IPS-20b (cell line): ENCODE measurements at regions not wholly inside any gene's neighbourhood (a gene's known extent, or its start where the extent isn't known, plus 50 kb on each side); places are given as distances from the start of the nearest gene placed in this dataset.

ENCODE experiments used
- H3K27ac ChIP-seq: one replicate; pipeline ENCODE4 v1.5.1; 2013; ENCODE audit warnings: low read length
- H3K27me3 ChIP-seq: 2 replicates; pipeline ENCODE4 v1.6.1; 2013; ENCODE audit warnings: mild to moderate bottlenecking, low read length, inconsistent platforms; ENCODE audit not compliant: insufficient read depth
- H3K36me3 ChIP-seq: 2 replicates; pipeline ENCODE4 v1.6.1; 2013; ENCODE audit warnings: low read depth, mild to moderate bottlenecking, inconsistent platforms, low read length, moderate library complexity; ENCODE audit not compliant: insufficient read depth
- H3K4me1 ChIP-seq: 2 replicates; pipeline ENCODE4 v1.6.1; 2013; ENCODE audit warnings: mild to moderate bottlenecking, control low read depth, inconsistent platforms, low read length, moderate library complexity; ENCODE audit not compliant: insufficient read depth
- H3K4me3 ChIP-seq: 2 replicates; pipeline ENCODE4 v1.5.1; 2013; ENCODE audit warnings: mild to moderate bottlenecking, low read length, inconsistent platforms
- H3K9ac ChIP-seq: 2 replicates; pipeline ENCODE4 v1.6.1; 2013; ENCODE audit warnings: low read depth, mild to moderate bottlenecking, inconsistent platforms, low read length, moderate library complexity
- H3K9me3 ChIP-seq: 2 replicates; pipeline ENCODE4 v1.6.1; 2013; ENCODE audit warnings: mild to moderate bottlenecking, low read depth, low read length, inconsistent platforms; ENCODE audit not compliant: insufficient read depth

DNA sequence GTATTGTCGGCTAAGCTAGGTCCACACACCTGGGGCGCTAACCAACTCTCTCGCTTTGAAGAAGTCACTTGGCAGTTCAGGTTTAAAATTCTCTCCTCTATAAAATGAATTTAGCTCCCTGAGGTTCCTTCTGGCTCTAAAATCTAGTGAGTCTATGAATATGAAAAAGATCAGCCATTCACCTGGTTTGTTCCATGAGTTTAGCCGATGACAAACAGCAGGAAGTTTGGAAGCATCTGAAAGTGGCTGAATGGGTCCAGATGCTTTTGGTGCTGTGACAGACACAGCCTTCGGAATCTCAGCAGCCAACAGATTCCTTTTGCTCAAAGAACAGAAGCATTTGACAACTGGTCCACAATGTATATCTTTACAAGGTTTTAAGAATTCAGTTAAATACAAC, 73.4 kb upstream of the FOXN3 start:
- Histone ChIP-seq H3K27me3 (no peaks in the 10 kb centered on the region), H3K9ac (no peak overlapping the region), H3K36me3 (no peaks in the 10 kb centered on the region), H3K9me3 (no peaks in the 10 kb centered on the region), H3K27ac (no peak overlapping the region), H3K4me1 (peaks cover 17% of the 10 kb centered on the region; the same call in 1 of the 2 replicates), H3K4me3 (no peak overlapping the region)

DNA sequence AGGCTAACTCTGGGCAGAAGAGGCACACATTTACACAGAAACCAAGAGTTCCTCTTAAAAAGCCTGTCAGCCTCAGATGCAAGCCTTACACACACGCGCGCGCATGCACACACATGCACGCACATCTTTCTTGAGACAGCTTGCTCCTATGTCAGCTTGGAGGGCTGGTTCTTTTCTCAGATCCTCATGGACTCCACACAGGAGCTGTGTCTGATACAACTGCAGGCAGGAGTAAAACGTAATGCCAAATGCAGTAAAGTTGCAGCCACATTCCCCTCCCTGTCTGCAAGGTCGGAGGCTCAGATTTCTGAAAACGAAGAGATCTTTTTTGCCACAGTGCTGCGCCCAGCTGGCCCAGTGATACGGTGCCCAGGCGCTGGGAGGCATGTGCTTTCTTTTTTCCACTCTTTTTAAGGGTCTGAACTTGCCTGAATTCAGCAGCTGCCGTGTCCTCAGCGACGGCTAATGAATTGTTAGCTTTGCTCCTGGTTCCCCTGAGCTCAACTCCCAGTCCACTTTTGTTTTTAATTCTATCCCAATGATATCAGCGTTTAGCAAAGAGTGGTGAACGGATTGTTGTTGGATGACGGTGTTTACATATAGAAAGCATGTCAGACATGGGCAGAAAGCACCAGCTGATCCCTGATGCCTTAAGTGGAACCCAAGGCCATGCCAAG, 72.9 kb upstream of the FOXN3 start:
- H3K27ac ChIP-seq, result no peak overlapping the region
- no peak overlapping the region for H3K4me3 ChIP-seq
- H3K9me3 ChIP-seq, result no peaks in the 10 kb centered on the region
- no peaks in the 10 kb centered on the region for H3K27me3 ChIP-seq
- H3K36me3 ChIP-seq, result no peaks in the 10 kb centered on the region
- H3K9ac ChIP-seq, result no peak overlapping the region
- H3K4me1 ChIP-seq, result peaks cover 17% of the 10 kb centered on the region; the same call in 1 of the 2 replicates

GRCh38 chr14:89486961-89487360, 69.9 kb upstream of the FOXN3 start:
- H3K9me3 ChIP-seq, result no peaks in the 10 kb centered on the region

DNA sequence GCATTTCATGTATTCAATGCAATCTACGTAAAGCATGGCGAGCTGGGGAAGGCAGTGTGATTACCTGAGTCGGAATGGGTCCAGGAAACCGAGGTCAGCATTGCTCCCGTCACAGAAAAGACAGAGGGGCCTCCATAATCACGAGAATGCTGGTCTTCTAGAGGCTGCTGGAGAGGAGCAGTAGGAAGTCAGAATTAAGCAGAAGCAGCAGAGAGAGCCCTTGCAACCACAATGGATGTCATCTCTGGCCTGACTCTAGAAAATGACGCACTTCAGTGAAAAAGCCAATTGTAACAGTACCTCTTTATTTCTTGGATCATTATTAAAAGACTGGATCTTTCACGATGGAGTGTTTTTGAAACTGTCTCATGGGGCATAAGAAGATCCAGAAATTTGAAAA, 69.5 kb upstream of the FOXN3 start:
- H3K36me3 ChIP-seq, result no peaks in the 10 kb centered on the region
- H3K4me1 ChIP-seq, result peaks cover 6% of the 10 kb centered on the region; the same call in 1 of the 2 replicates
- no peak overlapping the region for H3K27ac ChIP-seq
- no peaks in the 10 kb centered on the region for H3K27me3 ChIP-seq
- H3K9ac ChIP-seq, result no peak overlapping the region
- H3K9me3 ChIP-seq, result no peaks in the 10 kb centered on the region
- no peak overlapping the region for H3K4me3 ChIP-seq

More at GRCh38 chr14:89486961-89487360, 69.9 kb upstream of the FOXN3 start:
- Histone ChIP-seq H3K9ac (no peak overlapping the region), H3K36me3 (no peaks in the 10 kb centered on the region), H3K4me1 (peaks cover 7% of the 10 kb centered on the region; the same call in 1 of the 2 replicates), H3K27me3 (no peaks in the 10 kb centered on the region), H3K27ac (no peak overlapping the region), H3K4me3 (no peak overlapping the region)

GRCh38 chr14:89485264-89485663, 68.2 kb upstream of the FOXN3 start:
- Histone ChIP-seq H3K36me3 (no peaks in the 10 kb centered on the region), H3K9me3 (no peaks in the 10 kb centered on the region), H3K27me3 (no peaks in the 10 kb centered on the region), H3K9ac (no peak overlapping the region), H3K4me1 (no peaks in the 10 kb centered on the region; the same call in 1 of the 2 replicates), H3K27ac (no peak overlapping the region), H3K4me3 (no peak overlapping the region)

DNA sequence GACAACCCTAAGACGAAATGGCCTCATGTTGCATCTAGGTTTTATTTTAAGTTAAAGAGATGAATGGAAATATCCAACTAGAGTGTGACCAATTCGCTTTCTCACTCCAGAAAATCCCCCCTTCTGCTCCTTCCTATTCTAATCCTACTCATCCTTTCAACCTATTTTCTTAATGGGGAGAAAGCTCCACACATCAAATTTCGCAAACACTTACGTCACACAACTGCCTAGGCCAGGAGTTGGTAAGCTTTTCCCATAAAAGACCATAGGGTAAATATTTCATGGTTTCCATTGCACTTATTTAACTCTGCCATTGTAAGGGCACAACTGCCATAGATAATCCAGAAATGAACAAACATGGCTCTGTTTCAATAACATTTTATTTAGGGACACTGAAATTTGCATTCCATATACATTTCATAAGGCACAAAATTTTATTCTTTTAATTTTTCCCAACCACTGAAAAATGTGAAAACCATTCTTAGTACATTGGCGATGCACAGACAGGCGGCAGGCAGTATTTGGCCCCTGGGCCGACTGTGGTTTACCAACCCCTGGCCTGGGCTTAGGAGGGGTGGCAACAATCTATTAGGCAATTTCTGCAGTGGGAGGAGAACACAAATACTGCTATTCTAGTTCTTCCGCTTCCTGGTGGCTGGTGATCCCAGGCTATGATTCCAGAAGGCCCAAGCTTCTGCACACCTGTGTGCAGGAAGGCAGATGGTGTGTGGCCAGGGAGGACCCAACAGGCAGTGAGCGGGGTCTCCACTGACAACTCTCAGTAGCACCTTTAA, 67.2 kb upstream of the FOXN3 start:
- no peaks in the 10 kb centered on the region for H3K36me3 ChIP-seq
- H3K4me3 ChIP-seq, result no peak overlapping the region
- H3K9me3 ChIP-seq, result no peaks in the 10 kb centered on the region
- H3K4me1 ChIP-seq, result no peaks in the 10 kb centered on the region
- H3K9ac ChIP-seq, result no peak overlapping the region
- no peaks in the 10 kb centered on the region for H3K27me3 ChIP-seq
- H3K27ac ChIP-seq, result no peak overlapping the region

- Histone ChIP-seq H3K36me3 (no peaks in the 10 kb centered on the region), H3K27me3 (no peaks in the 10 kb centered on the region), H3K9ac (no peak overlapping the region), H3K4me1 (no peaks in the 10 kb centered on the region), H3K27ac (no peak overlapping the region), H3K9me3 (no peaks in the 10 kb centered on the region), H3K4me3 (no peak overlapping the region)
These were observed 64.2 kb upstream of the FOXN3 start for GRCh38 chr14:89481196-89481595.

DNA sequence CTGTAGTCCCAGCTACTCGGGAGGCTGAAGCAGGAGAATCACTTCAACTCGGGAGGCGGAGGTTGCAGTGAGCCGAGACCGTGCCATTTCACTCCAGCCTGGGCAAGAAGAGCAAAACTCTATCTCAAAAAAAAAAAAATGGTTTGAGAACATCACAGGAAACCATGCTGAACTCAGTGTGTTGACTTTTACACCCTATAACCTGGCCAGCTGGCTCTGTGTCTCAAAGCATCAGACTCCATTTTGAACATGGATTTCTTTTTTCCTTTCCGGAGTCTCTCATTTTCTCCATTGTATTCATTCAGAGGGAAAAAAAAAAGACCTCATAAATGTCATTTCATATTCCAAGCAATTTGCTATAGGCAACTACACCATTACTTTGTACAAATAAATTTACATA, 63.2 kb upstream of the FOXN3 start:
- H3K9ac ChIP-seq, result no peak overlapping the region
- H3K9me3 ChIP-seq, result no peaks in the 10 kb centered on the region
- no peaks in the 10 kb centered on the region for H3K36me3 ChIP-seq
- no peaks in the 10 kb centered on the region for H3K27me3 ChIP-seq
- H3K4me3 ChIP-seq, result no peak overlapping the region
- no peaks in the 10 kb centered on the region for H3K4me1 ChIP-seq
- no peak overlapping the region for H3K27ac ChIP-seq

DNA sequence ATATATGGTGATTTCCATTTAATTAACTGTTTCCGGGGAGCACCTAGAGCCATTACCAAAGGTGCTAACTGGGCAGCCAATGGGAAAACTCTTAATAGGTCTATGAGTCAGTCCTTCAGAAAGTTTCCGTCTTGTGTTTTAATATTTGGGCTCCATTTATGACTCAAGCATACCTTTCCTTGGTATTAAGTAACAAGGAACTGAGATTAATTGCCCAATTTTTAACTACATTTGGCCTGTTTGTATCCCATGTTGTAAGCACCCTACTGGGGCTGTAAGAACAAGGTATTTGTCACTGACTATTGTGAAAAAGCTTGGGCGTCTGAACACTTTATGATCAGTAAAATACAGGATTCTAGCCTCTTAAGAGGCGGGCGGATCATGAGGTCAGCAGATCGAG, 62.8 kb upstream of the FOXN3 start:
- no peak overlapping the region for H3K27ac ChIP-seq
- no peaks in the 10 kb centered on the region for H3K9me3 ChIP-seq
- H3K9ac ChIP-seq, result no peak overlapping the region
- H3K36me3 ChIP-seq, result no peaks in the 10 kb centered on the region
- no peak overlapping the region for H3K4me3 ChIP-seq
- no peaks in the 10 kb centered on the region for H3K4me1 ChIP-seq
- no peaks in the 10 kb centered on the region for H3K27me3 ChIP-seq

DNA sequence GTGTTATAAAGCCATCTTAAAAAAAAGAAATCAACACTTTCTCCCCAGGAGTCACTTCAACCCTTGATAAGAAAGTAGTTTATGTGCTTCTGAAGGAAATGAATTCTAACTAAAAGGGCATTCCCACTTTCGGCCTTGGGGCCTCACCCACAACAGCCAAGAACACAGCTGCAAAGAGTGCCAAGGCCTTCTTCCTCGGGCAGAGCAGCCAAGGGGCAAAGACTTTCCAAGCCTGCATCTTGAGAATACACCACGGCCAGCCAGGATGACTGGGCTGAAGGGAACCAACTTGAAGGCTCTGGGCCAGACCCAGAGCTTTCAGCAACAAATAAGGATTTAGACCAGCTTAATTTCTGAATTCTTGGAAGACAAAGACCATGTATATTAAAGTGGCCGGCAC, 60.4 kb upstream of the FOXN3 start:
- no peak overlapping the region for H3K4me3 ChIP-seq
- no peak overlapping the region for H3K27ac ChIP-seq
- H3K4me1 ChIP-seq, result no peaks in the 10 kb centered on the region
- H3K27me3 ChIP-seq, result no peaks in the 10 kb centered on the region
- no peaks in the 10 kb centered on the region for H3K9me3 ChIP-seq
- no peaks in the 10 kb centered on the region for H3K36me3 ChIP-seq
- H3K9ac ChIP-seq, result no peak overlapping the region

DNA sequence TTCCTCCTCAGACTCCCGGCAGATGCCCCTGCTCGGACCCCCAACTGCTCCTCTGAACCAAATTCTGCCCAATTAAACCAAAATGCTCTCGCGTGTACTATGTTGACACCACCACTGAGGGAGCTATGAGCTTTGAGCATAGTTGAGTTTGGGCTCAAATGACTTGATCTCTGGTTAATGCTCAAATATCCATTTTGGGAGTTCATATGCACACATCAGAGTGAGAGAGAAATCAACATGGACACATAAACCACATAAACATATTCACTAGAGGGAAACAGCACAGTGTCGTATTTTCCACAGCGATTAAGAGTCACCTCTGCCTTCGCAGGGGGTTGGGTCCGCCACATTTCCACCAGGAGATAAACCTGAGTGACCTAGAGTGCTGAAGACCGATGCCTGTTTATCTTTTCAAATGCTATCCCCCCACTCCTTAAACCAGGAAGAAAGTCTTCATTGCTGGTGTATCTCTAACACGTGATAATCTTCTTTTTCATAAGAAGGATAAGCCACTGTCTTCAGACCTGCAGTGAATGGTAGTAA, 59.4 kb upstream of the FOXN3 start:
- no peaks in the 10 kb centered on the region for H3K4me1 ChIP-seq
- H3K27me3 ChIP-seq, result no peaks in the 10 kb centered on the region
- H3K9ac ChIP-seq, result no peak overlapping the region
- no peak overlapping the region for H3K4me3 ChIP-seq
- H3K27ac ChIP-seq, result no peak overlapping the region
- no peaks in the 10 kb centered on the region for H3K9me3 ChIP-seq
- H3K36me3 ChIP-seq, result no peaks in the 10 kb centered on the region

DNA sequence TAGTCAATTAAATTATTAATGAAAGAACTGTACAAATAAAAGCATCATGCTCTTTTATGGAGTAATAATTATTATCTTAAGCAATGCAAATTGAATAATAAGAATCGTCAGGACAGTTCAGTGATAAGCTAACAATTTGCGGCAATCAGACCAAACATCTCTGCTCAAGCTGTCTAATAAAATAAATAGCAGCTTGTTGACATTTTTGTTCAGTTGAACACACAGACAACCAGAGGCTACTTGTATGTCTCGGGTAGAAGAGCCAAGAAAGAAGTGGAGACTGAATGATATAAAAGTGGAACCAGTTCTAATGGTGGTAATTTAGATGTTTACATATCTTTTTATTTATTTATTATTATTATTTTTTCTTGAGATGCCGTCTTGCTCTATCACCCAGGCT, 57.4 kb upstream of the FOXN3 start:
- H3K4me1 ChIP-seq, result no peaks in the 10 kb centered on the region
- no peak overlapping the region for H3K4me3 ChIP-seq
- no peak overlapping the region for H3K27ac ChIP-seq
- no peaks in the 10 kb centered on the region for H3K27me3 ChIP-seq
- no peak overlapping the region for H3K9ac ChIP-seq
- H3K36me3 ChIP-seq, result no peaks in the 10 kb centered on the region
- no peaks in the 10 kb centered on the region for H3K9me3 ChIP-seq
